DOHH2 (cell line): ENCODE measurements at regions not wholly inside any gene's neighbourhood (a gene's known extent, or its start where the extent isn't known, plus 50 kb on each side); places are given as distances from the start of the nearest gene placed in this dataset.

Source experiments
- H3F3A ChIP-seq: fragments of 200-600 bp; sonication (generic), shearing (Covaris generic); 2 replicates; pipeline ENCODE4 v1.6.0; 2016; ENCODE audit warnings: antibody characterized with exemption, mild to moderate bottlenecking; ENCODE audit not compliant: control insufficient read depth, insufficient read depth
- H3K27ac ChIP-seq: fragments of 200-600 bp; sonication (generic); 2 replicates; pipeline ENCODE4 v1.5.1; 2014; ENCODE audit warnings: low read depth, mild to moderate bottlenecking, low read length, moderate library complexity
- H3K27me3 ChIP-seq: fragments of 200-600 bp; sonication (generic); 2 replicates; pipeline ENCODE4 v1.6.1; 2014; ENCODE audit warnings: mild to moderate bottlenecking, low read length, mixed read lengths; ENCODE audit not compliant: control insufficient read depth
- H3K36me3 ChIP-seq: fragments of 200-600 bp; sonication (generic); 2 replicates; pipeline ENCODE4 v1.6.1; 2014; ENCODE audit warnings: mild to moderate bottlenecking, low read length, moderate library complexity, mixed read lengths; ENCODE audit not compliant: control insufficient read depth
- H3K4me1 ChIP-seq: fragments of 200-600 bp; sonication (generic); 2 replicates; pipeline ENCODE4 v1.6.1; 2014; ENCODE audit warnings: mild to moderate bottlenecking, low read length, mixed read lengths; ENCODE audit not compliant: control insufficient read depth
- H3K4me2 ChIP-seq: fragments of 200-600 bp; sonication (generic); 2 replicates; pipeline ENCODE4 v1.6.0; 2014; ENCODE audit warnings: mild to moderate bottlenecking, low read length, moderate library complexity
- H3K4me3 ChIP-seq: fragments of 200-600 bp; sonication (generic); 2 replicates; pipeline ENCODE4 v1.5.1; 2014; ENCODE audit warnings: mild to moderate bottlenecking, low read length, mixed read lengths
- H3K79me2 ChIP-seq: fragments of 200-600 bp; sonication (generic); 2 replicates; pipeline ENCODE4 v1.6.1; 2014; ENCODE audit warnings: mild to moderate bottlenecking, low read length, mixed read lengths; ENCODE audit not compliant: control insufficient read depth
- H3K9me2 ChIP-seq: fragments of 200-600 bp; sonication (generic); replicated peaks from 2 replicates; pipeline ENCODE4 v1.6.1; 2014; ENCODE audit warnings: mild to moderate bottlenecking, low read length, mixed read lengths; ENCODE audit not compliant: control insufficient read depth
- H3K9me3 ChIP-seq: fragments of 200-600 bp; sonication (generic); 2 replicates; pipeline ENCODE4 v1.6.1; 2014; ENCODE audit warnings: antibody characterized with exemption, low read length, mixed read lengths; ENCODE audit not compliant: control insufficient read depth, insufficient read depth
- H4K20me1 ChIP-seq: fragments of 200-600 bp; sonication (generic); 2 replicates; pipeline ENCODE4 v1.6.0; 2014; ENCODE audit warnings: low read depth, mild to moderate bottlenecking, antibody characterized with exemption, low read length, moderate library complexity; ENCODE audit not compliant: control insufficient read depth, insufficient read depth
- CTCF ChIP-seq: fragments of 200-600 bp; sonication (generic); IDR thresholded peaks from one replicate; pipeline ENCODE4 v1.5.1; 2014; ENCODE audit warnings: antibody characterized with exemption, mild to moderate bottlenecking, low read depth, low read length; ENCODE audit not compliant: poor library complexity, severe bottlenecking
- EZH2phosphoT487 ChIP-seq: fragments of 200-600 bp; sonication (generic); IDR thresholded peaks from 2 replicates; pipeline ENCODE4 v1.6.1; 2017; ENCODE audit warnings: borderline replicate concordance, mild to moderate bottlenecking, antibody characterized with exemption, low read length, moderate library complexity, mixed read lengths

DNA sequence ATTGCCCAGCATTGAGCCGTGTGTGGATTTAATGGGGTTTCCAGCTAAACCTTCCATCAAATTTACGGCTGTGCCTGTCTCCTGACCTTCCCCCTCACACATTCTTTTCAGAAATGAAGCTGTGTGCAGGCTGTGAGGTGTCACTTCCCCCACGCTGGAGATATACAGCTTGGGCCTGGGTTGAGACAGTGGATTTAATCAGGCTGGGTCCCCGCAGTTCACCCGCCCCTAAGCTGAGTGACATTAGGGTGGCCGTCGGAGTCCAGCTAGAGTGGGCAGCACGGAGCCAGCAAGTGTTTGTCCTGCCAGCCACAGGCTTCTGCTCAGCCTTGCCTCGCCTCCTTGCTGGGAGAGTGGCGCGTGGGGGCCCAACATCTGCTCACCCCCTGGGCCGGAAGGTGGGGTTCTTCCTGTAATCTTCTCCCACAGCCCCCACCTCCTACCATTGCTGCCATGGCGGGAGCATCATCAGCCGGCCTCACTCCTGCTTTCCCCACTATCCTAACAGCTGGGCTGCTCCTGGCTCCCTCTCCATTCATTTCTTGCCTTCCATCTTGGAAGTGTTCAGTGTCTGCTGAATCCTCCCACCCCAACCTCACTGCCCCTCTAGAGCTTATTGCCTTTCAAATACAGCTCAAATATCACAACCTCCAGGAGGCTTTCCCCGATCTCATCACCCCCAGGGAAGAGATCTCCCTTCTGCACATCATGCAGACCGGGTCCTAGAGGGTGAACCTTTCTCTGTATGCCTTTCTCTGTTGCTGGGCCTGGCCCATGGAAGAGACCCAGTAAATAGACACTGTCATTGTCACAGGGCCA lies 149.0 kb downstream of the GLI2 start:
- Histone ChIP-seq H4K20me1 (no peaks in the 10 kb centered on the region), H3K36me3 (no peaks in the 10 kb centered on the region), H3K4me1 (no peaks in the 10 kb centered on the region), H3K27ac (no peak overlapping the region), H3F3A (no peaks in the 10 kb centered on the region), H3K79me2 (no peaks in the 10 kb centered on the region), H3K9me2 (no peaks in the 10 kb centered on the region), H3K27me3 (no peaks in the 10 kb centered on the region), H3K9me3 (no peaks in the 10 kb centered on the region), H3K4me2 (no peak overlapping the region), H3K4me3 (no peak overlapping the region)
- no peak for TF ChIP-seq CTCF
- no peak for TF ChIP-seq EZH2phosphoT487

DNA sequence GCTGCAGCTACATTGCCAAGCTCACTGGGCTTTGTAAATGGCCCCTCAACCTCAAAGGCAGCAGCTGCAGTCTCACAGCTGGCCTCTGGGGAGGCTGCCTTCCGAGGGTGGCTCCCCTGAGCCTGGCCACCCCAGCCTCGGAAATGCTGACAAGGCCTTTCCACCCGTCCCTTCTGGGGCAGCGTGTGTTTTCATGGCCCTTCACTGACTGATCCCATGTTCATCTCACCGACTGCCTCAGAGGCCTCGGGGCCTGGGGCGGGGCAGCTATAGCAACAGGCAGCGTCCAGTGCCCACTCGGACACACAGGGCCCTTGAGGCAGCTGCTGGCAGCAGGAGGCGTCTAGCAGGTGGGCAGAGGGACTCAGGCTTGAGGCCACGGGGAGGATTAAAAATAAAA lies 149.7 kb downstream of the GLI2 start:
- no peaks in the 10 kb centered on the region for H3K9me2 ChIP-seq
- H4K20me1 ChIP-seq, result no peaks in the 10 kb centered on the region
- TF ChIP-seq CTCF, result no peak
- no peak for TF ChIP-seq EZH2phosphoT487
- no peak overlapping the region for H3K4me2 ChIP-seq
- no peak overlapping the region for H3K4me3 ChIP-seq
- no peaks in the 10 kb centered on the region for H3K4me1 ChIP-seq
- no peaks in the 10 kb centered on the region for H3K36me3 ChIP-seq
- no peaks in the 10 kb centered on the region for H3F3A ChIP-seq
- H3K9me3 ChIP-seq, result no peaks in the 10 kb centered on the region
- H3K27ac ChIP-seq, result no peak overlapping the region
- no peaks in the 10 kb centered on the region for H3K79me2 ChIP-seq
- no peaks in the 10 kb centered on the region for H3K27me3 ChIP-seq

GRCh38 chr2:120885749-120886148 lies 150.1 kb downstream of the GLI2 start:
- Histone ChIP-seq H3K9me2 (no peaks in the 10 kb centered on the region), H4K20me1 (no peaks in the 10 kb centered on the region), H3K36me3 (no peaks in the 10 kb centered on the region), H3K4me3 (no peak overlapping the region), H3K9me3 (no peaks in the 10 kb centered on the region), H3F3A (no peaks in the 10 kb centered on the region), H3K27me3 (no peaks in the 10 kb centered on the region), H3K4me1 (no peaks in the 10 kb centered on the region), H3K4me2 (no peak overlapping the region), H3K79me2 (no peaks in the 10 kb centered on the region), H3K27ac (no peak overlapping the region)
- TF ChIP-seq EZH2phosphoT487 (no peak), CTCF (no peak)
